NCI-H1694 treated with DMSO at 0.1 percent for 48 hours (cell line): ENCODE measurements at regions not wholly inside any gene's neighbourhood (a gene's known extent, or its start where the extent isn't known, plus 50 kb on each side); places are given as distances from the start of the nearest gene placed in this dataset.
"Not testable (repeated sequence)": the region's sequence is repeated elsewhere in the genome, so short reads cannot be mapped to it uniquely, and the experiment has no call there.

ENCODE experiments used
- DNase-seq: peaks from one replicate; lab custom pipeline; 2025; lab: John Stamatoyannopoulos, UW

DNA sequence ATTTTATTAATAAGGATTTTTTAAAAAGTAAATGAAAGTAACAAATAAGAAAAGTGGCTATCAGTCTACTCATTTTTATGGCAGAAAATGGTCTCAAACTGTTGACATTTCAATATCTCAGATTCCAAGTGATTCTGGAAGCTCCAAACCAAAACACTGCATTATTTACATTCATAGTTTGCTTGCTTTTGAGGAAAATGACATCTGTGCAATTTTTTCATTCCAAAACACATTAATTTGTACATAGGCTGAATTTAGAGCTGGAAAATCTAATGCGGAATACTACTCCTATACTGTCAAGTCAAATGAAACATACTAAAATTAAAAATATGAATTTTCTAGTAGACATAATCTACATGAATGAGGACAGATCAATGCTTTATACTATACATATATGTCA is 1047.6 kb downstream of the CDH9 start:
- DNase-seq: no peak

DNA sequence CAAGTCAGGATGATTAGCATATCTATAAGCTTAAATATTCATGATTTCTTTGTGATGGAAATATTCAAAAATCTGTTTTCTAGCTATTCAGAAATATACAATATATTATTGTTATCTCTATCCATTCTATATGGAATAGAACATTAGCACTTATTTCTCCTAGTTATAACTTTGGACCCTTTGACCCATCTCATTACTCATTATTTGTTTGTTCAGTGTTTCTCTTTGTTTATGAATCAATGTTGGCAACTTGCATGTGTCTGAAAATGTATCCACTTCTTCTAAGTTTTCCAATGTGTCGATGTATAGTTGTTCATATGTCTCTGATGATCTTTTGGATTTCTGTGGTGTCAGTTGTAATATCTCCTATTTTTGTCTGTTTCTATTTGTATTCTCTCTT is 1059.3 kb downstream of the CDH9 start:
- no peak for DNase-seq

DNA sequence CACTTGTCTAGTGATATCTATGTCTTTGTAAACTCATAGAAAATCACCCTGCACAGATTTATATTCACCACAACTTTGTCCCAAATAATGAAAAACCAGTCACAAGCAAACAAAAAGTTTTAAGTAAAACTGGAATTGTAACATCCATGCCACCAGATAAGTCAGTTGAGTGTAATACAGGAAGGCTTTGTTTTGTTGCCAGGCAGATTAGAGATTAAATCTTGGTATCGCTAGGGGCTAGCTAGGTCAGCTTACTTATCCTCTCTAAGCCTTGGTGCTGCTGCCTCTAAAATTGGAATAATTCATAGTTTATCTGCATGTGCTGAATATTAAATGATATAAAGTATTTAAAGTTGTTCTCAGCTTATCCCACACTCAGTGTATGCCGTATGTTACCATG is 1062.5 kb downstream of the CDH9 start:
- DNase-seq: no peak

DNA sequence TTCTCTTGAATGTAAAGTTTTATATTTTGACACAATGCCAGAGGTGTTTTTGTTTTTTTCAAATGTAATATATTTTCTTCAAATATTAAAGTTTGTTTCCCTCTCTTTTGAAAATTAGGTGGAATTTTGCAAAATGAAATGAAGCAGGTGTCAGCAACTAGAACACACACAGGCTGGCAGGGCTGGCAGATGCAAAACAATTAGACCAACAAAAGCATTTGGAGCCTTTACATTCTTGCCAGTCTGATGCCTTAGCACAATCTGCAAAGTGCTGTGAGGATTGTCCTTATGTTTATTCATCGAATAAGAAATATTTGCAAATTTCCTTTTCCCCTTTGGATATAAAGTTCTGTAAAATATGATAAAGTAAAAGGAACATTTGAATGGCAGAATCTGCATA is 1063.9 kb downstream of the CDH9 start:
- peak; percentile 35 for DNase-seq

DNA sequence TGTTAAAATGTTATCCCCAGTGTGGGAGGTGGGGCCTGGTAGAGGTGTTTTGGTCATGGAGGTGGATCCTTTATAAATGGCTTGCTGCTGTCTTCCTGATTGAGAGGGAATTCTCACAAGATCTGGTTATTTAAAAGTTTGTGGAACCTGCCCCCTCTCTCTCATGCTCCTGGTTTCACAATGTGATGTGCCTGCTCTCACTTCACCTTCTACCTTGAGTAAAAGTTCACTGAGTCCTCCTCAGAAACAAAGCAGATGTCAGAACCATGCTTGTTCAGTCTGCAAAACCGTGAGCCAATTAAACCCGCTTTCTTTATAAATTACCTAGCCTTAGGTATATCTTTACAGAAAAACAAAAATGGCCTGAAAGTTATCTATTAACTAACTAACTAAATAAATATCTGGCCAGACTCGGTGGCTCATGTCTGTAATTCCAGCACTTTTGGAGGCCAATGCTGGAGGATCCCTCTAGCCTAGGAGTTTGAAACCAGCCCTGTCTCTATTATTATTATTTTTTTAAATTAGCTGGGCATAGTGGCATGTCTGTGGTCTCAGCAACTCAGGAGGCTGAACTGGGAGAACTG is 1067.4 kb downstream of the CDH9 start:
- DNase-seq: no peak

DNA sequence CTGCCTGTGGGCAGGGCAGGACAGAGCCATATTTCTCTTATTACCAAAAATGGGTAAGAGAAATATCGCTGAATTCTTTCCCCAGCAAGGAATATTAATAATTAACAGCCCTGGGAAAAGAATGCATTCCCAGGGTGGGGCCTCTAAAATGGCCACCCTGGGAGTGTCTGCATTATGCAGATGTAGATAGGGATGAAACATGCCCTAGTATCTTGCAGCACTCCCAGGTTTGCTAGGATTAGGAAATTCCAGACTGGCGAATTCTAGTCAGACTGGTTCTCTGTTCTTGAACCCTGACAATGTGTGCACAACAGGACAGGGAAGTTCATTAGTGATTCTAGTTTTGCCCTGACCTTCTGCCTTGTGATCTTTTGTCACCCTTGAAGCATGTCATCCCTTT is 1069.3 kb downstream of the CDH9 start:
- DNase-seq: not testable (repeated sequence)

DNA sequence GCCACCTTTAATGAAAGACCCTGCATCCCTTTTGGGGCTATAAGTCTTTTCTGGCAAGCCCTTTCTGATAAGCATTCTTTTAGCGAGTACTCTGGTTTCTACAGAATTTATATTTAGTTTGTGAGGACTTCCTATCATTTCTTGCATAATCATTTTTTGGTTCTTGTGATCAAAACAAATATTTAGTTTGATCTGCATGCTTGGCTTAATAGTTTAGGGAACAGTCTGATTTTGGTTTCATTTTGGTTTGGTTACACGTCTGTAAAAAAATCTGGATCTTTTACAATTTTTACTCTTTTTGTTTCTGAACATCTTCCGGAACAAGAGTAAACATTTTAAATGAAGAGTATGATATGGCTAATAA is 1074.4 kb downstream of the CDH9 start:
- DNase-seq: no peak

DNA sequence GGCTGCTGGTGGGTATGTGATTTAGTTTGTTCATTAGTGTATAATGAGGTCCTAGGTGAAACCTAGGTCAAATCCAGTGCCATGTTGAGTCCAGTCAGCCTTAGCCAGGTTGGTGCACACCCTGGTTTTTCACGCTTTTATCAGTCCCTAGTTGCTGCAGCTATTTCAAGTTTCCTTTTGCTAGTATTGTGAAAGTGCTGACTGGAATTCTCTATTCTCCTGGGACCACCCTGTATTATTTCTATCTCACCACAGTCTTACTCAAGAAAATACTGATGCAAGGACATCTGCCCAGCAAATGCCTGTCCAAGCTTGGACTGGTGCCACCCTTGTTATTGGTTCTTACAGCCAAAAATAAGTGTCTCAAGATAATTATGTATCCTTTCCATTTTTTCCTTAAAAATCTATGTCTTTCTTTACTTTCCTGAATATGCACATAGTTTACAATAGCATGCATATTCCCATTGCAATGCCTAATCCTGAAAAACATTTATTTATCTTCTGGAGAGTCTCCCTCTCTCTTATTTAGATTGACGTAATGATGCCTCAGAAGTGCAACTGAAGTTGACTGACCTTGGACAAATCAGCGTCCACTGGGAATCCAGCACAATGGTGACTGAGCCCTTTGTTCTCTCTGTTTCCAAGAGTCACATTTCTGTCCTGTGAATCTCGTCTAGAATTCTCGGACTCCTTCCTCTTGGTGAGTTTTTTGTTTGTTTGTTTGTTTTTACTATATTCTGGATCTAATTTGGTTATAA is 1075.0 kb downstream of the CDH9 start:
- DNase-seq: no peak

DNA sequence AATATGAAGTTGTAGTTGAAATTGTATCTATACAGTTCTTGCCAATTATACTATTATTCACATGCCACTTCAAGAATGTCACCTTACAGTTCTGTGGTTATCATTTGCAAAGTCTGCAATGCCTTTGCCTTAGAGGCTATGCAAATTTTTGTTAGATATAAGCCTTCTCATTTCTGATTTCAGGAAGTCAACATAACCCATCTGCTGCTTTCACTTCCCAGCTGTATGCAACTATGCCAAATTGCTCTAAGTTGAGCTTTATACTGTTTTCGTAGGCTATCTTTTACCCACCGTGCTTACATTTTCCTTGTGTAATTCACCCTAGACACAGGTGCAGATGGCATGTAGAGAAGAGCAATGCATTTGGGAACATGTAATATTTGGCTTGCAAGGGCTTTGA is 1083.0 kb downstream of the CDH9 start:
- DNase-seq: peak; percentile 30

DNA sequence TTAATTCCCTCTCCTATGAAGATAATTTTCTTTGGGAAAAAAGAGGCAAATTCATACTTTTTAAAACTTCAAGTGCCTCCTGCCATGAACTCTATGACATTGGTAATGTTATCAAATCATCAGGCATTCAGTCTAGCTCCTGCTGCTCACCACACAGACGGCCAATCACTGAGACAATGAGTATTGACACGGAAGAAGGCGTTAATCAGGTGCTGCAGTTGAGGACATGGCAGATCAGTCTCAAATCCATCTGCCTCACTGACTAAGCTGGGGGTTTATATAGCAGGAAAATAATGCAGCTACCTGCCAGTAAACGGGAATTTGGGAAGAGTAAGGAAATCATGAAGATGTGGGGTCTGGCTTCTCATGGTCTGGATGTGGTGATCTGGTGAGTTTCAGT is 1087.7 kb downstream of the CDH9 start:
- no peak for DNase-seq

DNA sequence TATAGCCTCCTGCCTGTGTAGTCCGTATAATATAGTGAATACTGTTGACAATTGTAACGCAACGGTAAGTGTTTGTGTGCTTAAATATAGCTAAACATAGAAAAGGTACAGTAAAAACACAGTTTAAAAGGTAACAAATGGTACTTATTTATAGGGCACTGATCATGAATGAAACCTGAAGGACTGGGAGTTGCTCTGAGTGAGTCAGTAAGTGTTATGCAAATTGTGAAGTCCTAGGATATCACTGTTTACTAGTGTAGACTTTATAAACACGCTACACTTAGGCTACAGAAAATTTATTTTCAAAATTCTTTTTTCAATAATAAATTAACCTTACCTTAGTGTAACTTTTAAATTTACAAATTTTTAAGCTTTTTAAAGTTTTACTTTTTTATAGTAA is 1090.1 kb downstream of the CDH9 start:
- DNase-seq: no peak

DNA sequence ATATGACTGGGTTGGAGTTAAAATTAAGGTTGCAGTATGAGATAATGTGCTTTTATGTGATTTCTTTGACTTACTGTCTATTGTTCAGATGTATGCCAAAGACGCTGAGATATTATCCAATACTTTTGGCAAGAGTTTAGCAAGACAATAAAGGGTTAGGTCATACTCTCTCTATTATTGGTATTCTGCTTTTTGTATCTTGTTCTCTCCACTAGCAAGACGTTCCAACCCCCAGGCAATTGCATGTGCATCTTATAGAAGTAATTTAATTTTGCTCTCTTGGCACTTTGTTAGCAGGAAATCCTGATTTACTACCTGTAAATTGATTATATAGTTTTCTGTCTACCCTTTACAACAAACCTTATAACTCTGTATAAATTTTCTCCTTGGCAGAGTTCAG is 1093.6 kb downstream of the CDH9 start:
- DNase-seq: no peak

DNA sequence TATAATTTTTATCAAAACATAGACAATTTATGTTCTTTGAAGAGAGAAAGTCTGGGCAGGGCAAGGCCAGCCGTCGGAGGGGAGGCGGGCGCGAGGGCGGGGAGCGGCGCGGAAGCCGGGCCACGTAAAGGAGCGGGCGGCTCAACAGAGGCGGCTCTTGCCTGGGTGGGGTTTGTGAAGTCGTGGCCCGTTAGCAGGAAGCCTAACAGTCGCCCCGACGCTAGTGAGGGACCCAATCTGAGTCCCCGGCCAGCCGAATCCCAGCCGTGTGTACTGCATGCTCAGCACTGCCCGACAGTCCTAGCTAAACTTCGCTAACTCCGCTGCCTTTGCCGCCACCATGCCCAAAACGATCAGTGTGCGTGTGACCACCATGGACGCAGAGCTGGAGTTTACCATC is 1129.2 kb downstream of the CDH9 start:
- no peak for DNase-seq

DNA sequence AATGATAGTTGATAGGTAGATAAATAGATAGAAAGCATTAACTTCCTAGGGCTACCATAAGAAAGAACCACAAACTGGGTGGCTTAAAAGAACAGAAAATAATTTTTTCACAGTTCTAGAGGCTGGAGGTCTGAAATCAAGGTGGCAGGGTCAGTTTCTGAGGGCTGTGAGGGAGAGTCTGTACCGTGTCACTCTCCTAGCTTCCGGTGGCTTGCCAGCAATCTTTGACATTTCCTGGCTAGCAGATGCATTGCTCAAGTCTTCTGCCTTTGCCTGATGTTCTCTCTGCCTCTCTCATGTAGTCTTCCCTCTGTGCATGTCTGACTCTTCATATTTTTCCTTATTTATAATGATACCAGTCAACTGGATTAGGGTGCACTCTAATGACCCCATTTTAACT is 1132.7 kb downstream of the CDH9 start:
- DNase-seq: no peak

DNA sequence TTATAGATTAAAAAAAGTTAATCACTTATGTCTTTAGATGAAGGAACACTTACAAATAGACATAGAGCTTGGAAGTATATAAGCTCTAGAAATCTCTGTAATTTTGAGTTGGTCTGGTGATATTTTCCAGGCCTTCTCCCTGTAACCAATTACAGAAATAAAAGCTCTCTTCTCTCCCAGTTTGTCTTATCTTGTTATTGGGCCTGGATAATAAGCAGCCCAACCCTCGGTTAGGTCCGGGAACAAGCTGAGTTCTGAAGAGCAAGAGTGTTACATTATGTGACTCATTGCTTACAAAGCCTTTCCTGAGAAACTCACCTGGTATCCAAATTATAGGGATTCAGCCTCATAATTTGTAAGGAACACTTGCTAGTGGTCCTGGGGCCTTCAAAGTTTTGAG is 1146.2 kb downstream of the CDH9 start:
- no peak for DNase-seq

DNA sequence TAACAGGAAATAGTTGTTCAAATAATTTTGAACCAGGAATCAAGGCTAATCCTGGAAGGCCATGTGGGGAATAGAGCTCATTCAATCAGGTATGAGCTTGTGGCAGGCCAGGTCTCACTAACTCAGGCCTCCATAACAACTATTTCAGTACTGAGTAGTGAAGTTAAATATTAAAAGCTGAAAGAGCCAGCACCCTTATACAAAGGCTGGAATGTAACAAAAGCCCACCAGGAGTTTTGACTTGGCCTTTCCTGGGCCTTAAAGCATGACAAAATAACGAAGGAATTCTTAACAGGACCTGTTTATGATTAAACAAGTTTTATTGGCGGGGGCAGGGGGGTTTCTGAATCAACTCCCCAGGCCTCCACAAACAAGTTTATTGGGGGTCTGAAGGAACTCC is 1146.7 kb downstream of the CDH9 start:
- no peak for DNase-seq

DNA sequence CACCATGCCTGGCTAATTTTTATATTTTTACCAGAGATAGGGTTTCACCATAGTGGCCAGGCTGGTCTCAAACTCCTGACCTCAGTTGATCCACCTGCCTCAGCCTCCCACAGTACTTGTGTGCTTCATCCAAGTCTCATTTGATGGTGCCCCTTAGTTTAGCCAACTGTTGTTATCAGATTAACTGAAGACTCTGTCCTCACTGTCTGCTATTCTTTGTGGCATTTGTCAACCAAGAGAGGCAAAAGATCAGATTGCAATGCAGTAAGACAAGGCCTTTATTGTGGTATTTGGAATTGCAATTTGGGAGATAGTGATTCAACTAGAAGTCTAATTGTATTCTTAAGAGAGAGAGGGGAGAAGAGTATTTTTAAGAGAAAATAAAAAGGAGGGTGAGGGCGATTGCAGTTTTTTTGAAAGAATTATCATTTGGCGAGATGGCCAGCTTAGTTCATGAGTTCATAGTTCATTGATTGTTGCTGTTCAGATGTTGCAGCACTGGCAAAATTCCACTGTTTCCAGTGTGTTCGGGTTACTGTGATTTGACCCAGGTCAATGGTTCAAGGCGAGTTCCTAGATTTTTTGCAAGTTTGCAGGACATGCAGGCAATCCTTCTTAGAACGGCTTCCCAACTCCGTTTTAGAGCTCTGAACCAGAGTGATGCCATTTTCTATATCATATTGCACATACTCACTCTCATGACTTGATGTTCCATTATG is 1156.9 kb downstream of the CDH9 start:
- no peak for DNase-seq

DNA sequence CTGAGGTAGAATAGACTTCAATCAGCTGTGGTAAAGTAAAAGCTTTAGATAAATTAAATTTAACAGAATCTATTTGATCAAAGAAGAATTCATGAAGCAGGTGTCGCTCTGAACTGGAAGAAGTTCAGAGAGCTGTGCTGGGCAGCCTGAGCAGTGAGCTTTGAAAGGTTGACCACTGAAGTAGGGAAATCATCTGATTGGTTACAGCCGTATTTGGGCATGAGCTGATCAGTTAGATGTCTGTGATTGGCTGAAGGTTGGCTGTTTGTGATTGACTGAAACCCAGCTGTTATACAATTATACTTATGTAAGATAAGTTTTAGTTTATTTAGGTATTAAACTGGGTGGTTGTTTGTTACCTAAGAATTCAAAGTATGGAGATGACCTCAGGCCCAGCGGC is 1174.6 kb downstream of the CDH9 start:
- no peak for DNase-seq

DNA sequence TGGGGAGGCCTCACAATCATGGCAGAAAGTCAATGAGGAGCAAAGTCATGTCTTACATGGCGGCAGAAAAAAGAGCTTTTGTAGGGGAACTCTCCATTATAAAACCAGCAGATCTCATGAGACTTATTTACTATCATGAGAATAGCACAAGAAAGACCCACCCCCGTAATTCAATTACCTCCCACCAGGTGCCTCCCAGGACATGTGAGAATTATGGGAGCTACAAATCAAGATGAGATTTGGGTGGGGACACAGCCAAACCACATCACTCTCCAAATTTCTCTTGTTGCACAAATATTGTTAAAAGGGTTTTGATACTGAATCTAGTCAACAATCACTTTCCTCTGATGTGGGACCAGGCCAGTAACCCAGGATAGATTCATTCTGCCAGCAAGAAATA is 1176.1 kb downstream of the CDH9 start:
- no peak for DNase-seq

DNA sequence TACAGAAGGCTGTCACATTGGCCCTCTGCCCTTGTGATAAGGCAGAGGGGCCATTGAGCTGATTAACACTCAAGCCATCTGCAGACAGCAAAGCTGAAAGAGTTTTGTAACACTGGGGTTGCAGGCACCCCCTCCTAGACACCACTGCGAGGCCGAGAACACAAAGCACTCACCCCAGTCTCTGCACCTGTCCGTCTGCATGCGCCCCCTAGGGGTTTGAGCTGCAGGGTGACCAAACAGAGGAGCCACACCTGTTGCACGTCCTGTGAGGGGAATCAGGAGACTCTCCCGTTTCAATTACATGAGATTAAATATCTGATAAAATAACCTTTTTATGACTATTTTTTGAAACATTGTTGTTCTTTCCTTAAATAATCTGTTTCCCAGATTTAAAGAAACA is 1180.4 kb downstream of the CDH9 start:
- no peak for DNase-seq

DNA sequence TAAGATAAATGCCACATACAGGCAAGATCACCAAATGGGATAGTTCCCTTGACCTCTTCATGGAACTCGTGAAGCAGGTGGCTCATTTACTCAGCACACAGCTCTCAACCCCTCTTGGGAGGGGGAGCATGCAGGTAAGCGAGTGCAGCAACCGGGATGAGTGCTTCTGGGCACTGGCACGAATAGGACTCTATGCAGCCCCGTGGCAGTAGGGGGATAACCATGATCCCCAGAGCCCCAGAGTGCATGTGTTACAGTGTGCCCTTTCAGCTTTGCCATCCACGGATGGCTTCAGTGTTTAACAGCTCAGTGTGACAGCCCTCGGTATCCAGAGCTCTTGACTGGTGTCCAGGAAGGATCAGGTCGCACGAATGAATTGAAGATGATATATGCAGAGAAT is 1187.1 kb downstream of the CDH9 start:
- DNase-seq: no peak

DNA sequence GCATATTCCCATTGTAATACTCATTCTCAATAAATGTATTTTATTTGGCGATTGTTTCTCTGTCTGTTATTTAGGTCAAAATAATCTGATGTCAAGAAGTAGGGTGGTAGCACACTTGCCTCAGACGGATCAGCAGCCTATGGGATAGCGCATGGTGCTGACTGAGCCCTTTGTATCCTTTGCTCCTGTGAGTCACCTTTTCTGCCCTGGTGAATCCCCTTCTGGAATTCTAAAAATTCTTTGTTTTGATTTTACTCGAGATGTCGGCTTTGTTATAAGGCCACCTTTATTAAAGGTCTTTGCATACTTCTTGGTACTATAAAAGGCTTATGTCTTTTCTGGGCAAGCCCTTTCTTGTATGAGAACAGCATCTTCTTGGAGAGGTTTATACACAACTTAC is 1187.8 kb downstream of the CDH9 start:
- DNase-seq: no peak

DNA sequence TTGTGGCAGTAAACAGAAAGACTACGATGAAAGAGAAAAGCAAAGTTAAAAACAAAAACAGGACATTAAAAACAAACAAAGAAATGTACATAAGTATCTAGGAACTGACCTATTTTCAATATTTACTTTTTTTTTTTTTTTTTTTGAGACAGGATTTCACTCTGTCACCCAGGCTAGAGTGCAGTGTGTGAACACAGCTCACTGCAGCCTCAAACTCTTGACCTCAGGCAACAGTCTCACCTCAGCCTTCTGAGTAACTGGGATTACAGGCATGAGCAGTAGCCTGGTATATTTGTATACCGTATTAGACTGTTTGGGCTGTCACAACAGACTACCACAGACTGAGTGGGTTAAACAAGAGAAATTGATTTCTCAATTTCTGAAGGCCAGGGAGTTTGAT is 1189.1 kb downstream of the CDH9 start:
- DNase-seq: no peak
